ENCODE measurements at regions not wholly inside any gene's neighbourhood (a gene's known extent, or its start where the extent isn't known, plus 50 kb on each side); places are given as distances from the start of the nearest gene placed in this dataset.

DNA sequence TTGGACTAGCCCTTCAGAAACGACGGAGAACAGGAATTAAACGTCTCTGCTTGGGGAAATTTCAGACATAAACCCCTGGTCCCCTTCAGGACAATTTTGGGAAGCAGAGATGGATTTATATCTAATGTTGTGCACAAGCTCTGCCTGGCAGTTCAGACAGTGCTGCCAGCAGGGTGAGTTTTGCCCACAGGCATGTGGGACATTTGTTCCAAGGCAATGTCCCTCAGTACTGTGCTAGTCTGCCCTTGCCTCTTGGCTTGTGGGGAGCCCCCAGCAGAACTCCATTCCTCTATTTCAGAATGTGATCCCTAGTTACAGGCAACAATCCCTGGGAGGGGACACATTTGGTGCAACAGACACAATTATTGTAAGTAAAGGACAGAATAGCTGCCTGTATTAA lies 76.5 kb upstream of the GPR12 start:
- no peak for TF ChIP-seq TAF1 (IDR thresholded peaks at IDR 0.05; ENCODE audit: borderline replicate concordance, low read depth, low read length)
- TF ChIP-seq POLR2A (IDR thresholded peaks at IDR 0.05; ENCODE audit: low read depth, low read length), result no peak
- no peak for TF ChIP-seq POLR2AphosphoS5 (IDR thresholded peaks at IDR 0.05; ENCODE audit: low read depth, low read length)

Data from GM12892 (cell line).